OCI-LY3 (cell line): ENCODE measurements at regions not wholly inside any gene's neighbourhood (a gene's known extent, or its start where the extent isn't known, plus 50 kb on each side); places are given as distances from the start of the nearest gene placed in this dataset.

Experiments
- EZH2phosphoT487 ChIP-seq: fragments of 200-600 bp; shearing (Covaris generic); IDR thresholded peaks from 2 replicates; pipeline ENCODE4 v1.6.1; 2018; ENCODE audit warnings: antibody characterized with exemption, mixed run types, low read depth
- TF ChIP-seq, protein P1 (sequence below): fragments of 200-600, 300-600 bp; sonication (generic); IDR thresholded peaks from 2 replicates; pipeline ENCODE4 v1.5.1; 2014; ENCODE audit warnings: antibody characterized with exemption, low read length, low read depth

DNA sequence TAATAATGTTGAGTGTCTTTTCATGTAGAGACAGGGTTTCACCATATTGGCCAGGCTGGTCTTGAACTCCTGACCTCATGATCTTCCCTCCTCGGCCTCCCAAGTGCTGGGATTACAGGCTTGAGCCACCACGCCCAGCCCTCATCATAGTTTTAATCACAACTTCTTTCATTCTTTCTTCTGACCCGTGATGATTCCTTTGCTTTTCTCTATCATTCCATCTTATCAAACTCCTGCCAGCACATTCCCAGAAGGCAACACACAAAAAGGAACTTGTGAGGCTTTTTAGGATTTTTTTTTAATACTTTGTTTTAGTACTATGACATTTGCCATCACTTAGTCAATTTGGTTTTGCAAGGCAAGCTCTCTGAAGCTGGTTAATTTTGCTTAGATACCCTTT, 77.5 kb upstream of the MEOX2 start:
- TF ChIP-seq, protein P1, sequence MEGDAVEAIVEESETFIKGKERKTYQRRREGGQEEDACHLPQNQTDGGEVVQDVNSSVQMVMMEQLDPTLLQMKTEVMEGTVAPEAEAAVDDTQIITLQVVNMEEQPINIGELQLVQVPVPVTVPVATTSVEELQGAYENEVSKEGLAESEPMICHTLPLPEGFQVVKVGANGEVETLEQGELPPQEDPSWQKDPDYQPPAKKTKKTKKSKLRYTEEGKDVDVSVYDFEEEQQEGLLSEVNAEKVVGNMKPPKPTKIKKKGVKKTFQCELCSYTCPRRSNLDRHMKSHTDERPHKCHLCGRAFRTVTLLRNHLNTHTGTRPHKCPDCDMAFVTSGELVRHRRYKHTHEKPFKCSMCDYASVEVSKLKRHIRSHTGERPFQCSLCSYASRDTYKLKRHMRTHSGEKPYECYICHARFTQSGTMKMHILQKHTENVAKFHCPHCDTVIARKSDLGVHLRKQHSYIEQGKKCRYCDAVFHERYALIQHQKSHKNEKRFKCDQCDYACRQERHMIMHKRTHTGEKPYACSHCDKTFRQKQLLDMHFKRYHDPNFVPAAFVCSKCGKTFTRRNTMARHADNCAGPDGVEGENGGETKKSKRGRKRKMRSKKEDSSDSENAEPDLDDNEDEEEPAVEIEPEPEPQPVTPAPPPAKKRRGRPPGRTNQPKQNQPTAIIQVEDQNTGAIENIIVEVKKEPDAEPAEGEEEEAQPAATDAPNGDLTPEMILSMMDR = no peak
- TF ChIP-seq EZH2phosphoT487 = no peak
